ENCODE measurements at regions not wholly inside any gene's neighbourhood (a gene's known extent, or its start where the extent isn't known, plus 50 kb on each side); places are given as distances from the start of the nearest gene placed in this dataset.
A peak's percentile ranks its signal among the peaks of the same experiment; 100 is the strongest.

DNA sequence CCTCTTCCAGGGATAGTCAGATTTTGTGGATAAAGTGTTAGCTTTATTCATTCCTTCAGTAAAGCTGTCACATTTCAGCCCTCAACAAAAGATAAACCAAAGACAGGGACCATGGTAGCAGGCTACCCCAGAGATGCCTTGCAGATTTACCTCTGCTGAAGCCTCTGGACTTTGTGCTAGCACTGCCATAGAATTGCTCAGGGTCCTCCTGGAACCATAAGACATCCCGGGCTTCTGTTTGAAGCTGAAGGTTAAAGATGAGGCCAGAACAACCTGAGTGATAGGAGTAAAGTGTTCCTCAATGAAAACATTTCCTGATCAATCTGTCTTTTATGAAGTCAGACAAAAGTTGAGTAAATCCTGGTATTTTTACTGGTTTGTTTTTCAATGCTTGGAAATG is 57.5 kb upstream of the ARL15 start:
- TF ChIP-seq, protein P1, sequence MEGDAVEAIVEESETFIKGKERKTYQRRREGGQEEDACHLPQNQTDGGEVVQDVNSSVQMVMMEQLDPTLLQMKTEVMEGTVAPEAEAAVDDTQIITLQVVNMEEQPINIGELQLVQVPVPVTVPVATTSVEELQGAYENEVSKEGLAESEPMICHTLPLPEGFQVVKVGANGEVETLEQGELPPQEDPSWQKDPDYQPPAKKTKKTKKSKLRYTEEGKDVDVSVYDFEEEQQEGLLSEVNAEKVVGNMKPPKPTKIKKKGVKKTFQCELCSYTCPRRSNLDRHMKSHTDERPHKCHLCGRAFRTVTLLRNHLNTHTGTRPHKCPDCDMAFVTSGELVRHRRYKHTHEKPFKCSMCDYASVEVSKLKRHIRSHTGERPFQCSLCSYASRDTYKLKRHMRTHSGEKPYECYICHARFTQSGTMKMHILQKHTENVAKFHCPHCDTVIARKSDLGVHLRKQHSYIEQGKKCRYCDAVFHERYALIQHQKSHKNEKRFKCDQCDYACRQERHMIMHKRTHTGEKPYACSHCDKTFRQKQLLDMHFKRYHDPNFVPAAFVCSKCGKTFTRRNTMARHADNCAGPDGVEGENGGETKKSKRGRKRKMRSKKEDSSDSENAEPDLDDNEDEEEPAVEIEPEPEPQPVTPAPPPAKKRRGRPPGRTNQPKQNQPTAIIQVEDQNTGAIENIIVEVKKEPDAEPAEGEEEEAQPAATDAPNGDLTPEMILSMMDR (conservative IDR thresholded peaks at IDR 0.05; ENCODE audit: low read length) = no peak
- DNase-seq (ENCODE audit: low read depth) = no peak
- no peak overlapping the region for H3K4me3 ChIP-seq (ENCODE audit: low read length)

DNA sequence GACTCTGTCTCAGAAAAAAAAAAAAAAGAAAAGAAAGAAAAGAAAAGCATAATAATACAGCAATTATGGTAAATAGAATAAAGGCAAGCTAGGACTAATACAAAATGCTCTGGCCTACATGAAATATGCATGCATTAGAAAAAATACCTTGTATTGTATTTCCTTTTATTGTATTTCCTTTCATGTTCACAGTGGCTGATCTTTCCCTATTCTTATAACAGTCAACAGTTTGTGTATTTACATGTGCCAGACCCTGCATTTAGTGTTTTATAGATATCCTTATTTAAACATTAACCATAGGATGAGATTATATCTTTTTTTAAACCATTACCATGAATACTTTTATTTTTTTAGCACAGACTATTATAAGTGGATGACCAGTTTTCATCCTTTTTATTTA is 56.3 kb upstream of the ARL15 start:
- no peak for DNase-seq (ENCODE audit: low read depth)
- TF ChIP-seq, protein P1 (conservative IDR thresholded peaks at IDR 0.05; ENCODE audit: low read length) = no peak
- H3K4me3 ChIP-seq (ENCODE audit: low read length) = no peak overlapping the region

DNA sequence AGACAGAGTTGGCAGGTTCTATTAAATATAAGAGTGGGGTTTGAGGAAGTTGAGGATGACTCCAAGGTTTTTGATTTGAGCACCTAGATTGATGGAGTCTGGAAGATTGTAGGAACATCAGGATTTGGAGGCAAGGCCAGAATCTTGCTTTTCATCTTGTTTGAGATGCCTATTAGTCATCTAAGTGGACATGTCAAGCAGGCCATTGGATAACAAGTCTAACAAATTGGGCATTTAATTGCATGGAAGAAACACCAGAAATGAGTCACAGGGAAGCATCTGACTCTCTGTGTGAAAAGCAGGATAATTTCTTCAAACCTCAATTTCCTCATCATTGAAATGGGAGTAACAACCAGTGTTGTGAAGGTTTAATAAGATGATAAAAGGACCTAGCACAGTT is 53.3 kb upstream of the ARL15 start:
- TF ChIP-seq, protein P1 (conservative IDR thresholded peaks at IDR 0.05; ENCODE audit: low read length) = no peak
- peak; percentile 42 for DNase-seq (ENCODE audit: low read depth)
- H3K4me3 ChIP-seq (ENCODE audit: low read length) = no peak overlapping the region

DNA sequence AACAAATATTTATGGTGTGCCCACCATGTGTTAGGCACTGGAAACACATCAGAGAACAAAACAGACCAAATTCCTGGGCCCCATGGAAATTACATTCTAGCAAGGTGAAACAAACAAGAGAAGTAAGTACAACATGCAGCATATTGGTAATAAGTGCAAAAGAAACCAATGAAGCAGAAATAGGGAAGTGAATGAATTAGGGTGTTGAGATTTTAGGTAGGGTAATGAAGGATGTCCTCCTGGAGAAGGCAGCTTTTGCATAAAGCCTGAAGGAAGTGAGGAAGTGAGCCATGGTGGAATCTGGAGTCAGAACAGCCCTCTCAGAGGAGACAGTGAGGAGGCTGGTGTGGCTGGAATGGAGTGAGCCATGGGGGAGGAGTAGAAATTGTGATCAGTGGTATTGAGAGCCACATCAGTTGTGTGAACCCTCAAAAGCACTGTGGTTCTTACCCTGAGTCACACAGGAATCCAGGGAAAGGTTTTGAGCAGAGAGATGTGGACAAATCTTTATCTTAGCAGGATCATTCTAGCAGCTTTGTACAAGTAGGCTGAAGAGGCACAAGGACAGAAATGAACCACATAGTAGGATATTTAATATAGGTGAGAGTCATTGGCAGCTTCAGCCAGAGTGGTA is 52.7 kb upstream of the ARL15 start:
- DNase-seq (ENCODE audit: low read depth) = peak; percentile 43
- TF ChIP-seq, protein P1 (conservative IDR thresholded peaks at IDR 0.05; ENCODE audit: low read length) = no peak
- H3K4me3 ChIP-seq (ENCODE audit: low read length) = no peak overlapping the region

DNA sequence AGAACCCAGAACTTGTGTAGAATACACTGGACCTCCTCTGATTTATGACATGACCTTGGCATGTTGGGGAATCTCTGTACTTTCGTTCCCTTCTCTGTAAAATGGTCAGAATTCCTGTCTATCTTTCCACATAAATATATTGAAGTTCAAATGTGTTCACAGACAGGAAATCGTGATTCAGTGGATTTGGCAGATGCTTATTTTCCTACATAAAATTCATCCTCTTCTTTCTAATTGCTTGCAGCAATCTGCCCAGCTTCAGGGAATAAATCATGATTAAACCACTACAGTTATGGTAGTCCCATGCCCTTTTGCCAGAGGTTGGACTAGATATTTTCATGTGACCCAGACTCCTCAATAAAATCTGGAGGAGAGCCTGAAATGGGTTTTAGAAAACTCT is 52.1 kb upstream of the ARL15 start:
- no peak overlapping the region for H3K4me3 ChIP-seq (ENCODE audit: low read length)
- peak; percentile 72 for DNase-seq (ENCODE audit: low read depth)
- TF ChIP-seq, protein P1 (conservative IDR thresholded peaks at IDR 0.05; ENCODE audit: low read length) = no peak

DNA sequence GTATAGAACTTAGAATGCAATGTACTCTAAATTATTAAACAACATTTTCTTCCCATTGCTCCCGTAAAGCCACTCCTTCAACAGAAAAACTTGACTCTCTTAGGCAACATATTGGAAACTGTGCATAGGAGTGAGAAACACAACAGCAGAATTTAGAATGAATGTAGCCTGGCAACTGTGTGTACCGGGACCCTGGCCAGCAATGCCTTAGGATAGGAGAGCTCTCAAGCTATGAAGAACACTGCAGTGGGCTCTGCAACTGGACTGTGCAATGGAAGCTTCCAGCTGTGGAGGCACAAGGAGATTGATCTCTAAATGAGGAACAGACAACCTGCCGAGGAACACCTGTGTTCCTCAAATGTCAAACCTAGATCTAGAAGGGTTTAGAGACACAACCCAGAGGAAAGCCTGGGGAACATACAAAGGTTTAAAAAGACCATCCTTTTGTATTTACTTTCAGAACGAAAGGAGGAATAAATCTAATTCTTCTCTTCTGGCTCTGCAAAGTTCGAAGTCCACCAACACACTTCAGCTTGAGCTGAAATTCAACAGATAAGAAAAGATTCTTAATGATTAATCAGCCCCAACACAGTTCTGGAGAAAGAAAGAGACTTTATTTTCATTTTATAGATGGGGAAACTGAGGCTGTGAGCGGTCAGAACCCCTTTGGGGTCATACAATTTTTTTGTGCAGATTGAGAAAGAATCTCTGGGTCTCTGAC is 51.5 kb upstream of the ARL15 start:
- TF ChIP-seq, protein P1 (conservative IDR thresholded peaks at IDR 0.05; ENCODE audit: low read length) = no peak
- DNase-seq (ENCODE audit: low read depth) = peak; percentile 58
- H3K4me3 ChIP-seq (ENCODE audit: low read length) = no peak overlapping the region

Measured in AG10803 (cell line).